Lung (tissue), 11 donors: ENCODE measurements at regions not wholly inside any gene's neighbourhood (a gene's known extent, or its start where the extent isn't known, plus 50 kb on each side); places are given as distances from the start of the nearest gene placed in this dataset.

Source experiments
- ATAC-seq: fragments of 200-7000 bp; cut with Tn5 transposase; one replicate; pipeline ENCODE4 v1.9.1; 2020; ENCODE audit warnings: moderate number of reproducible peaks; ENCODE audit not compliant: insufficient read depth, low FRiP score
- DNase-seq, 3 donors: peaks; one replicate each; pipeline ENCODE4 v3.0.0-alpha.2; 2013 to 2017
- H3K27ac ChIP-seq, 2 donors: one replicate each; pipeline ENCODE4 v1.5.1; 2013; ENCODE audit warnings: mild to moderate bottlenecking in 2 of 2, moderate library complexity in 2 of 2, control low read depth in 1 of 2, inconsistent platforms in 1 of 2, low read depth in 1 of 2, low read length in 1 of 2
- H3K27me3 ChIP-seq, 3 donors: one replicate each; pipeline ENCODE4 v1.5.1; 2013; ENCODE audit warnings: low read length in 2 of 3; ENCODE audit not compliant: control insufficient read depth in 3 of 3, insufficient read depth in 3 of 3
- H3K36me3 ChIP-seq, 4 donors: one replicate each; pipeline ENCODE4 v1.5.1; 2013; ENCODE audit warnings: low read length in 4 of 4, mild to moderate bottlenecking in 1 of 4, moderate library complexity in 1 of 4; ENCODE audit not compliant: control insufficient read depth in 4 of 4, insufficient read depth in 4 of 4
- H3K4me1 ChIP-seq, 5 donors: one replicate each; pipeline ENCODE4 v1.5.1; 2013; ENCODE audit warnings: low read length in 5 of 5, mild to moderate bottlenecking in 2 of 5, moderate library complexity in 1 of 5; ENCODE audit not compliant: control insufficient read depth in 5 of 5, insufficient read depth in 5 of 5
- H3K4me3 ChIP-seq: one replicate; pipeline ENCODE4 v1.5.1; 2013; ENCODE audit warnings: mild to moderate bottlenecking, control low read depth, moderate library complexity
- H3K9ac ChIP-seq, 2 donors: one replicate each; pipeline ENCODE4 v1.5.1; 2013; ENCODE audit warnings: low read length in 2 of 2, control low read depth in 1 of 2; ENCODE audit not compliant: insufficient read depth in 1 of 2
- H3K9me3 ChIP-seq, 4 donors: one replicate each; pipeline ENCODE4 v1.5.1; 2013; ENCODE audit warnings: low read length in 3 of 4, mild to moderate bottlenecking in 1 of 4, moderate library complexity in 1 of 4; ENCODE audit not compliant: control insufficient read depth in 4 of 4, insufficient read depth in 3 of 4
- WGBS, 2 donors: extraction: QIAGEN DNeasy Blood & Tissue Kit; methylation state at CpG; one replicate each; pipeline ENCODE4 v1.1.7; 2013; 5-methylcytosine and 5-hydroxymethylcytosine counted together
- TF ChIP-seq, protein P1 (sequence below): IDR thresholded peaks from 2 replicates; pipeline ENCODE4 v1.5.1; 2012; ENCODE audit warnings: mild to moderate bottlenecking; ENCODE audit errors: control extremely low read depth, extremely low read depth
- donor health status: control.
- donor health status: control.
- donor health status: Bipolar disorder and iron deficiency.
- donor health status: healthy.
- donor health status: DM: yes; HTN: yes; CAD: no.

DNA sequence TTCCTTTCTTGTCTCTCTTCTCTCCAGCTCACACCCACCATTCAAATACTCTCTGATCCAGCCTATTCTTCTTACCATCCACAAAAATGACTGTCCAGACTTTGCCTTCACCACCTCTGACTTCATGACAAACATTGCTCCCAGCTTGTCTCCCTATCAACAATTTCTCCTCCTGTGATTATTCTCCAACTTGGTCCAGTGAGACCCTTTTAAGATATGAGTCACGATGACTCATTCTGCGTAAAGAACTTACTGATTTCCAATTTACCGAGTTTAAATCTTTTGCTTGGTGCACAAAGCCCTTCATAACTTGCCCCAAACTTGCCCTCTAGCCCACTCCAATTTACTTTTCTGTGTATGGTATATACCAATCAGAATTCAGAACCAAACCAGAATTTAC, 833.2 kb downstream of the MAFB start:
- Histone ChIP-seq H3K4me1 (peaks cover 0 to 30% (median 0%) of the 10 kb centered on the region in 5 donors), H3K9ac (no peak overlapping the region), H3K27ac (no peak overlapping the region), H3K9me3 (no peaks in the 10 kb centered on the region), H3K4me3 (no peak overlapping the region), H3K36me3 (no peaks in the 10 kb centered on the region), H3K27me3 (no peaks in the 10 kb centered on the region)
- DNase-seq (no peak), ATAC-seq (no peak)
- TF ChIP-seq, protein P1, sequence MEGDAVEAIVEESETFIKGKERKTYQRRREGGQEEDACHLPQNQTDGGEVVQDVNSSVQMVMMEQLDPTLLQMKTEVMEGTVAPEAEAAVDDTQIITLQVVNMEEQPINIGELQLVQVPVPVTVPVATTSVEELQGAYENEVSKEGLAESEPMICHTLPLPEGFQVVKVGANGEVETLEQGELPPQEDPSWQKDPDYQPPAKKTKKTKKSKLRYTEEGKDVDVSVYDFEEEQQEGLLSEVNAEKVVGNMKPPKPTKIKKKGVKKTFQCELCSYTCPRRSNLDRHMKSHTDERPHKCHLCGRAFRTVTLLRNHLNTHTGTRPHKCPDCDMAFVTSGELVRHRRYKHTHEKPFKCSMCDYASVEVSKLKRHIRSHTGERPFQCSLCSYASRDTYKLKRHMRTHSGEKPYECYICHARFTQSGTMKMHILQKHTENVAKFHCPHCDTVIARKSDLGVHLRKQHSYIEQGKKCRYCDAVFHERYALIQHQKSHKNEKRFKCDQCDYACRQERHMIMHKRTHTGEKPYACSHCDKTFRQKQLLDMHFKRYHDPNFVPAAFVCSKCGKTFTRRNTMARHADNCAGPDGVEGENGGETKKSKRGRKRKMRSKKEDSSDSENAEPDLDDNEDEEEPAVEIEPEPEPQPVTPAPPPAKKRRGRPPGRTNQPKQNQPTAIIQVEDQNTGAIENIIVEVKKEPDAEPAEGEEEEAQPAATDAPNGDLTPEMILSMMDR, result no peak
- WGBS, 2 donors, result 95 to 97% methylated on average over 3 of the region's 3 CpGs

- WGBS, 2 donors, result 84 to 87% methylated on average over 1 of the region's 1 CpG
- Histone ChIP-seq H3K27me3 (no peaks in the 10 kb centered on the region), H3K9ac (no peak overlapping the region), H3K4me1 (peaks cover 0 to 38% (median under 1%) of the 10 kb centered on the region in 5 donors), H3K4me3 (no peak overlapping the region), H3K9me3 (no peaks in the 10 kb centered on the region), H3K36me3 (no peaks in the 10 kb centered on the region), H3K27ac (no peak overlapping the region)
- DNase-seq, result no peak
- no peak for ATAC-seq
- TF ChIP-seq, protein P1, result no peak
Measured at GRCh38 chr20:39855056-39855455, 834.0 kb downstream of the MAFB start.

DNA sequence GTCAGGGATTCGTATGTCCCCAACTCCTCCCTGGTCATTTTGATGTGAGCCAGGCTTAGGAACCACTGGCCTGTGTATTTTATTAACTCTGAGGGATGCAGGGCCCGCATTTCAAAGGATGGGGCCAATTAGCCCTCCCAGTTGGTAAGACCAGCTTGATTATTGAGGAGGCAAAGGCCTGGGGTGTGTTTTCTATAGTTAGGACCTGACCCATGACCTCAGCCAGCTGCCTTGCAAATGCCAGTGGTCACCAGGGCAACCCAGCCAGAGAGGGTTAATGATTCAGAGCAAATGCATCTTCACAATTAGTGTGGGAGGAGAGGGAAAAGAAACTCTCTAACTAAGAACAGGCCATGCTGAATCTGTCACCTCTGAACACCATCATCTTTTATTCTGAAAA, 835.4 kb downstream of the MAFB start:
- H3K9ac ChIP-seq, result no peak overlapping the region
- DNase-seq (no peak), ATAC-seq (no peak)
- H3K36me3 ChIP-seq, result no peaks in the 10 kb centered on the region
- no peak overlapping the region for H3K27ac ChIP-seq
- no peaks in the 10 kb centered on the region for H3K9me3 ChIP-seq
- WGBS, 2 donors, result 78 to 86% methylated on average over 2 of the region's 2 CpGs
- H3K4me1 ChIP-seq, result peaks cover 0 to 46% (median 7%) of the 10 kb centered on the region in 5 donors
- no peak overlapping the region for H3K4me3 ChIP-seq
- no peaks in the 10 kb centered on the region for H3K27me3 ChIP-seq
- TF ChIP-seq, protein P1, result no peak

DNA sequence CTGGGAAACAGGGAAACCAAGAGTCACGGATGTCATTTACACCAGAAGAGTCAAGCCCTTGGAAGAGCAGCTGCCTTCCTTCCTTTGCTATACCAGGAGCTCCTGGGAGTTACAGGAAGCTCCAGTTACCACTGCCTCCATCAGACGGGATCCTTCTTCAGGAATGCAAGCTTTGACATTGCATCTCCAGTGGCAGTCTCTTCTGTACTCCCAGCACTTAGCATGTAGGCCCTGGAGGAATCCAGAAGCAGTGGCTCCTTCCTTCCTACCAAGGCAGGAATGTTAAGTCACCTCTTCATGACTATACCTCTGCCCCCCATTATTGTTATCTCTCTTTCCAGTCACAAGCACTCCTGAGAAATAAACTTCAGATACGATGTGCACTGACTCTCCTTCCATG, 836.0 kb downstream of the MAFB start:
- Histone ChIP-seq H3K27me3 (no peaks in the 10 kb centered on the region), H3K4me1 (peaks cover 0 to 41% (median 7%) of the 10 kb centered on the region in 5 donors), H3K36me3 (no peaks in the 10 kb centered on the region), H3K9me3 (no peaks in the 10 kb centered on the region), H3K4me3 (no peak overlapping the region), H3K27ac (no peak overlapping the region), H3K9ac (no peak overlapping the region)
- ATAC-seq, result no peak
- TF ChIP-seq, protein P1, result no peak
- DNase-seq, result no peak
- WGBS, 2 donors, result 72 to 76% methylated on average over 3 of the region's 3 CpGs
